Stimulated activated CD4-positive, alpha-beta T cell treated with anti-CD3 and anti-CD28 coated beads, Interleukin-15, amount 100 ng/mL, for 24 hours (primary cell): ENCODE measurements at regions not wholly inside any gene's neighbourhood (a gene's known extent, or its start where the extent isn't known, plus 50 kb on each side); places are given as distances from the start of the nearest gene placed in this dataset.
"Not testable (repeated sequence)": the region's sequence is repeated elsewhere in the genome, so short reads cannot be mapped to it uniquely, and the experiment has no call there.

Experiments
- DNase-seq: peaks from one replicate; pipeline ENCODE4 v3.0.0-alpha.2; 2020

GRCh38 chr3:13148126-13148525 lies 74.9 kb upstream of the IQSEC1 start:
- no peak for DNase-seq

- no peak for DNase-seq
Measured at GRCh38 chr3:13147344-13147743, 74.1 kb upstream of the IQSEC1 start.

GRCh38 chr3:13146643-13147143 lies 73.5 kb upstream of the IQSEC1 start:
- DNase-seq = no peak

- DNase-seq = no peak
Measured at GRCh38 chr3:13145826-13146642, 72.8 kb upstream of the IQSEC1 start.

- DNase-seq = no peak
Measured at GRCh38 chr3:13145131-13145825, 72.0 kb upstream of the IQSEC1 start.

- no peak for DNase-seq
Measured at GRCh38 chr3:13144163-13145023, 71.2 kb upstream of the IQSEC1 start.

GRCh38 chr3:13143381-13144004 lies 70.3 kb upstream of the IQSEC1 start:
- no peak for DNase-seq

- no peak for DNase-seq
Measured at GRCh38 chr3:13142552-13143380, 69.5 kb upstream of the IQSEC1 start.

- peak; percentile 29 for DNase-seq
Measured at GRCh38 chr3:13141991-13142412, 68.8 kb upstream of the IQSEC1 start.

GRCh38 chr3:13141183-13141582 lies 68.0 kb upstream of the IQSEC1 start:
- no peak for DNase-seq

- no peak for DNase-seq
Measured at GRCh38 chr3:13140596-13140995, 67.4 kb upstream of the IQSEC1 start.

- DNase-seq = no peak
Measured at GRCh38 chr3:13139471-13140065, 66.3 kb upstream of the IQSEC1 start.

- DNase-seq = no peak
Measured at GRCh38 chr3:13138833-13139145, 65.6 kb upstream of the IQSEC1 start.

- no peak for DNase-seq
Measured at GRCh38 chr3:13137941-13138832, 65.0 kb upstream of the IQSEC1 start.

- not testable (repeated sequence) for DNase-seq
Measured at GRCh38 chr3:13136848-13137247, 63.6 kb upstream of the IQSEC1 start.

GRCh38 chr3:13136426-13136825 lies 63.2 kb upstream of the IQSEC1 start:
- no peak for DNase-seq

- DNase-seq = no peak
Measured at GRCh38 chr3:13135811-13136321, 62.6 kb upstream of the IQSEC1 start.

- no peak for DNase-seq
Measured at GRCh38 chr3:13135251-13135810, 62.1 kb upstream of the IQSEC1 start.

- no peak for DNase-seq
Measured at GRCh38 chr3:13134879-13135206, 61.6 kb upstream of the IQSEC1 start.
